ENCODE measurements at regions not wholly inside any gene's neighbourhood (a gene's known extent, or its start where the extent isn't known, plus 50 kb on each side); places are given as distances from the start of the nearest gene placed in this dataset.

- Histone ChIP-seq H3K4me3 (ENCODE audit: insufficient read depth, low read length) (no peak overlapping the region), H2AFZ (ENCODE audit: low read length) (no peak overlapping the region), H3K79me2 (ENCODE audit: insufficient read depth, low read length) (no peaks in the 10 kb centered on the region), H3K36me3 (ENCODE audit: insufficient read depth, low read length) (no peaks in the 10 kb centered on the region), H3K9me3 (ENCODE audit: low read depth, low read length) (no peaks in the 10 kb centered on the region), H3K27ac (ENCODE audit: low read depth, low read length) (no peak overlapping the region), H3K4me2 (ENCODE audit: insufficient read depth, low read length) (no peak overlapping the region), H3K4me1 (ENCODE audit: insufficient read depth, low read length) (no peaks in the 10 kb centered on the region), H3K27me3 (ENCODE audit: insufficient read depth, low read length) (no peaks in the 10 kb centered on the region), H4K20me1 (ENCODE audit: insufficient read depth, low read length) (no peaks in the 10 kb centered on the region)
- TF ChIP-seq, protein P1, sequence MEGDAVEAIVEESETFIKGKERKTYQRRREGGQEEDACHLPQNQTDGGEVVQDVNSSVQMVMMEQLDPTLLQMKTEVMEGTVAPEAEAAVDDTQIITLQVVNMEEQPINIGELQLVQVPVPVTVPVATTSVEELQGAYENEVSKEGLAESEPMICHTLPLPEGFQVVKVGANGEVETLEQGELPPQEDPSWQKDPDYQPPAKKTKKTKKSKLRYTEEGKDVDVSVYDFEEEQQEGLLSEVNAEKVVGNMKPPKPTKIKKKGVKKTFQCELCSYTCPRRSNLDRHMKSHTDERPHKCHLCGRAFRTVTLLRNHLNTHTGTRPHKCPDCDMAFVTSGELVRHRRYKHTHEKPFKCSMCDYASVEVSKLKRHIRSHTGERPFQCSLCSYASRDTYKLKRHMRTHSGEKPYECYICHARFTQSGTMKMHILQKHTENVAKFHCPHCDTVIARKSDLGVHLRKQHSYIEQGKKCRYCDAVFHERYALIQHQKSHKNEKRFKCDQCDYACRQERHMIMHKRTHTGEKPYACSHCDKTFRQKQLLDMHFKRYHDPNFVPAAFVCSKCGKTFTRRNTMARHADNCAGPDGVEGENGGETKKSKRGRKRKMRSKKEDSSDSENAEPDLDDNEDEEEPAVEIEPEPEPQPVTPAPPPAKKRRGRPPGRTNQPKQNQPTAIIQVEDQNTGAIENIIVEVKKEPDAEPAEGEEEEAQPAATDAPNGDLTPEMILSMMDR (IDR thresholded peaks at IDR 0.05; ENCODE audit: extremely low read depth, low read depth, low read length): no peak
- DNase-seq (ENCODE audit: insufficient read length, low spot score, missing footprints): no peak
Observed at GRCh38 chr1:229087339-229087738, 183.6 kb upstream of the RAB4A start.

GRCh38 chr1:229087906-229088305 lies 183.0 kb upstream of the RAB4A start:
- H3K4me1 ChIP-seq (ENCODE audit: insufficient read depth, low read length): no peaks in the 10 kb centered on the region
- TF ChIP-seq, protein P1 (IDR thresholded peaks at IDR 0.05; ENCODE audit: extremely low read depth, low read depth, low read length): no peak

DNA sequence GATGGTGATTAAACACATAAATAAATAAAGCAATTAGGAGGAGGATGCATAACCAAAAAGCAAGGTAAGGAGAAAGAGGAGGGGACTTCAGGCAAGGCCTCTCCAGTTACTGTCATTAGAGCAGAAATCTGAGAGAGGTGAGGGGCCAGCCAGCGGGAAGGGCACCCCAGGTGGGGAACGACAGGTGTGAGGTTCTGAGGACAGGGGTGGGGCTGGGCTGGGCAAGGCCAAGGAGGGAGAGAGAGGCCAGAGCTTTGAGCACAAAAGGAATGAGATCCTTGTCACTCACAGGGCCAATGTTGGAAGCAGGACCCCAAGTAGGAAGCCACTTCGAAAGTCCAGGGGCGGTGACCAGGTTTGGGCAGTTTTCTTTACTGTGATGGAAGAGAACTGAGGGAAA lies 182.2 kb upstream of the RAB4A start:
- H2AFZ ChIP-seq (ENCODE audit: low read length): no peak overlapping the region
- H3K4me1 ChIP-seq (ENCODE audit: insufficient read depth, low read length): no peaks in the 10 kb centered on the region
- H3K79me2 ChIP-seq (ENCODE audit: insufficient read depth, low read length): no peaks in the 10 kb centered on the region
- H3K9me3 ChIP-seq (ENCODE audit: low read depth, low read length): no peaks in the 10 kb centered on the region
- no peak overlapping the region for H3K4me2 ChIP-seq (ENCODE audit: insufficient read depth, low read length)
- H3K4me3 ChIP-seq (ENCODE audit: insufficient read depth, low read length): no peak overlapping the region
- DNase-seq (ENCODE audit: insufficient read length, low spot score, missing footprints): no peak
- H3K27me3 ChIP-seq (ENCODE audit: insufficient read depth, low read length): no peaks in the 10 kb centered on the region
- H4K20me1 ChIP-seq (ENCODE audit: insufficient read depth, low read length): no peaks in the 10 kb centered on the region
- no peaks in the 10 kb centered on the region for H3K36me3 ChIP-seq (ENCODE audit: insufficient read depth, low read length)
- TF ChIP-seq, protein P1 (IDR thresholded peaks at IDR 0.05; ENCODE audit: extremely low read depth, low read depth, low read length): no peak
- no peak overlapping the region for H3K27ac ChIP-seq (ENCODE audit: low read depth, low read length)

More at GRCh38 chr1:229087906-229088305, 183.0 kb upstream of the RAB4A start:
- DNase-seq (ENCODE audit: insufficient read length, low spot score, missing footprints): no peak
- no peak overlapping the region for H3K4me3 ChIP-seq (ENCODE audit: insufficient read depth, low read length)
- no peaks in the 10 kb centered on the region for H3K9me3 ChIP-seq (ENCODE audit: low read depth, low read length)
- no peak overlapping the region for H3K27ac ChIP-seq (ENCODE audit: low read depth, low read length)
- H2AFZ ChIP-seq (ENCODE audit: low read length): no peak overlapping the region
- H3K4me2 ChIP-seq (ENCODE audit: insufficient read depth, low read length): no peak overlapping the region
- H3K79me2 ChIP-seq (ENCODE audit: insufficient read depth, low read length): no peaks in the 10 kb centered on the region
- H4K20me1 ChIP-seq (ENCODE audit: insufficient read depth, low read length): no peaks in the 10 kb centered on the region
- H3K27me3 ChIP-seq (ENCODE audit: insufficient read depth, low read length): no peaks in the 10 kb centered on the region
- H3K36me3 ChIP-seq (ENCODE audit: insufficient read depth, low read length): no peaks in the 10 kb centered on the region

DNA sequence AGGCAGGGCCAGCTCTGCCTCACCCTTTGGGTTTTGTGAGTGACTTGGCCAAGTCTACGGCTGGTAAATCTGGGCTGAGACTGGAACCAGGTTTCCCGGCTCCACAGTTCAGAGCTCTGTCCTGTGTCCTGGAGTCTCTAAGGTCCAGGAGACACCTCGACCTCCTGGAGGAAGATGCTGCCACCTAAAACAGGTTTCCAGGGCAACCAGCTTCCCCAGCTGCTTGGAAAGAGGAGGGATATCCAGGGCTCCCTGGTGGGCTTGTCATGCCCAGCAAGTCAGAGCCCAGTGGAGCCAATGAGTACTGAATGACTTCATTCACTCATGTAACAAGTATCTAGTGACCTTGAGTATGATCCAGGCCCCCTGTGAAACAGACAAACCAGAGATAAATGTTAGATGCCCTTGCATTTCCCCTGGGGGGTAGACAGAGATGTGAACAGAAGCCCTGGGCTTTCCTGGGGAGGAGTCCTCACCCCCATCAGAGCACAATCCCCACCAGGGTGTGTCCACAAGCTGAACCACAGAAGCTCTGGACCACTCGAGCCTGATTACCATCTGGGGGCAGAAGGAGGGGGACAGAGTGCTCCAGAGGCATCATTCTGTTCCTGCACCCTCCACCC lies 181.2 kb upstream of the RAB4A start:
- H3K9me3 ChIP-seq (ENCODE audit: low read depth, low read length): no peaks in the 10 kb centered on the region
- no peak overlapping the region for H3K27ac ChIP-seq (ENCODE audit: low read depth, low read length)
- DNase-seq (ENCODE audit: insufficient read length, low spot score, missing footprints): no peak
- TF ChIP-seq, protein P1 (IDR thresholded peaks at IDR 0.05; ENCODE audit: extremely low read depth, low read depth, low read length): no peak
- no peak overlapping the region for H3K4me3 ChIP-seq (ENCODE audit: insufficient read depth, low read length)
- no peak overlapping the region for H3K4me2 ChIP-seq (ENCODE audit: insufficient read depth, low read length)
- H3K79me2 ChIP-seq (ENCODE audit: insufficient read depth, low read length): no peaks in the 10 kb centered on the region
- no peaks in the 10 kb centered on the region for H3K4me1 ChIP-seq (ENCODE audit: insufficient read depth, low read length)
- H2AFZ ChIP-seq (ENCODE audit: low read length): no peak overlapping the region
- H3K27me3 ChIP-seq (ENCODE audit: insufficient read depth, low read length): no peaks in the 10 kb centered on the region
- no peaks in the 10 kb centered on the region for H3K36me3 ChIP-seq (ENCODE audit: insufficient read depth, low read length)
- H4K20me1 ChIP-seq (ENCODE audit: insufficient read depth, low read length): no peaks in the 10 kb centered on the region
